GM06990 (cell line): ENCODE measurements at regions not wholly inside any gene's neighbourhood (a gene's known extent, or its start where the extent isn't known, plus 50 kb on each side); places are given as distances from the start of the nearest gene placed in this dataset.

Source experiments
- DNase-seq: peaks from one replicate; pipeline ENCODE4 v3.0.0-alpha.2; 2011; ENCODE audit not compliant: insufficient read length; ENCODE audit errors: extremely low read depth
- H3K27me3 ChIP-seq: replicated peaks from 2 replicates; pipeline ENCODE4 v1.6.0; 2011; ENCODE audit warnings: low read length; ENCODE audit not compliant: control insufficient read depth, insufficient read depth
- H3K36me3 ChIP-seq: 2 replicates; pipeline ENCODE4 v1.5.1; 2011; ENCODE audit warnings: low read length; ENCODE audit not compliant: control insufficient read depth, insufficient read depth
- H3K4me3 ChIP-seq: replicated peaks from 2 replicates; pipeline ENCODE4 v1.5.1; 2011; ENCODE audit warnings: low read depth, mild to moderate bottlenecking, control low read depth, low read length
- TF ChIP-seq, protein P1 (sequence below): IDR thresholded peaks from 2 replicates; pipeline ENCODE4 v1.5.1; 2011; ENCODE audit warnings: low read length, control low read depth, mild to moderate bottlenecking, inconsistent platforms; ENCODE audit not compliant: insufficient read depth, poor library complexity, severe bottlenecking

DNA sequence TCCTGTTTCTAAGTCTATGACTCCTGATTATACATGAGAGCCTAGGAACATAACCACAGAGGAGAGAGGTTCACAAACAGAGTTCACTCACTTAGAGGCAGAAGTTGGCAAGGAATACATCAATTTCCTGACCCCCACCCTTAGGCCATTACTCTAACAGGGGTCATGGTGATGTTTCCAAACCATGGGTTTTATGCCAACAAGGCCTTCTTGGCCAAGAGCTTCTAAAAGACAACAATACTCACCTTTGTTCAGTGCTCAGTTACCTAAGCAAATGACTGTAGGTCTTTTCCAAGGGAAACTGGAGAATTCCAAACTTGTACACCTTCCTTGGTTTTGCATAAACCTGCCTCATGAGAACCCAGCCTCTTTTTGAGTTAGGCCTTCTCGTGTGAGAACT is 52.6 kb downstream of the ERICH4 start:
- TF ChIP-seq, protein P1, sequence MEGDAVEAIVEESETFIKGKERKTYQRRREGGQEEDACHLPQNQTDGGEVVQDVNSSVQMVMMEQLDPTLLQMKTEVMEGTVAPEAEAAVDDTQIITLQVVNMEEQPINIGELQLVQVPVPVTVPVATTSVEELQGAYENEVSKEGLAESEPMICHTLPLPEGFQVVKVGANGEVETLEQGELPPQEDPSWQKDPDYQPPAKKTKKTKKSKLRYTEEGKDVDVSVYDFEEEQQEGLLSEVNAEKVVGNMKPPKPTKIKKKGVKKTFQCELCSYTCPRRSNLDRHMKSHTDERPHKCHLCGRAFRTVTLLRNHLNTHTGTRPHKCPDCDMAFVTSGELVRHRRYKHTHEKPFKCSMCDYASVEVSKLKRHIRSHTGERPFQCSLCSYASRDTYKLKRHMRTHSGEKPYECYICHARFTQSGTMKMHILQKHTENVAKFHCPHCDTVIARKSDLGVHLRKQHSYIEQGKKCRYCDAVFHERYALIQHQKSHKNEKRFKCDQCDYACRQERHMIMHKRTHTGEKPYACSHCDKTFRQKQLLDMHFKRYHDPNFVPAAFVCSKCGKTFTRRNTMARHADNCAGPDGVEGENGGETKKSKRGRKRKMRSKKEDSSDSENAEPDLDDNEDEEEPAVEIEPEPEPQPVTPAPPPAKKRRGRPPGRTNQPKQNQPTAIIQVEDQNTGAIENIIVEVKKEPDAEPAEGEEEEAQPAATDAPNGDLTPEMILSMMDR, result no peak
- no peaks in the 10 kb centered on the region for H3K27me3 ChIP-seq
- no peak overlapping the region for H3K4me3 ChIP-seq
- no peak for DNase-seq
- H3K36me3 ChIP-seq, result no peaks in the 10 kb centered on the region

DNA sequence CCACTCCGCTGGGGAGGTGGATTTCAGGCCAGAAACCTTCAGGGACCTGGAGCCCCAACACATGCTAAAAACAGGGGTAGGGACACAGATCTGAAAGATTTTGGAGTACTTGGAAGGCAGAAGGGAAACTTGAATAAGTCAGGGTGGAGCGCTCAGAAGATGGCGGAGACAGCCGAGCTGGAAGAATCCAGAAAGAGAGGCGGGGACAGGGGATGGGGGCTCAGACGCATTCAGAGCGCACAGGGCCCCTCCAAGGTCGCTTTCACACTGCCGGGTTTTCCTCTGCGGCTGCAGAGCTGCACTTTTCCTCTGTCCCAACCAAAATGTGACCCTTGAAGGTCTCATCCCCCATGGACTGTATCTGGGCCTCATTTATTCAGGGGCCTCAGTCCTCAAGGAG is 56.9 kb downstream of the ERICH4 start:
- Histone ChIP-seq H3K27me3 (no peaks in the 10 kb centered on the region), H3K4me3 (no peak overlapping the region), H3K36me3 (no peaks in the 10 kb centered on the region)
- TF ChIP-seq, protein P1, result no peak
- DNase-seq, result no peak

DNA sequence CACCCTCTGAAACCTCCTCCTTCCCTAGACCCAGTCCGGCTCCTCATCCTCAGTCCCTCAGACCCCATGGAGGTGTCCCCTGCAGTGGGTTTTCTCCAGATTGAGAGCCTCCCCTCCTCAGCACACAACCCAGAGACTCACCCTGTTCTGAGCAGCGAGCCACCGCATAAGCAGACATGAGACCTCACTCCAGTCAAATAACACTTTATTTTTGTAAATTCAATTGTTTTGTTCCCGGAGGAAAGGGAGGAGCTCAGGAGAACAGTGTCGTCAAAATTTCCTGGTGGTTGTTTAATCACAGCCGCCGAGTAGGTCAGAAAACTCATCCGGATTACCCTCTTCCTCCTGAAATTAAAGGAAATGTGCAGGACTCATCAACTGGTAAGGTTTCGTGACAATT is 57.5 kb downstream of the ERICH4 start:
- no peak for DNase-seq
- TF ChIP-seq, protein P1, result no peak
- Histone ChIP-seq H3K27me3 (no peaks in the 10 kb centered on the region), H3K36me3 (no peaks in the 10 kb centered on the region), H3K4me3 (no peak overlapping the region)

DNA sequence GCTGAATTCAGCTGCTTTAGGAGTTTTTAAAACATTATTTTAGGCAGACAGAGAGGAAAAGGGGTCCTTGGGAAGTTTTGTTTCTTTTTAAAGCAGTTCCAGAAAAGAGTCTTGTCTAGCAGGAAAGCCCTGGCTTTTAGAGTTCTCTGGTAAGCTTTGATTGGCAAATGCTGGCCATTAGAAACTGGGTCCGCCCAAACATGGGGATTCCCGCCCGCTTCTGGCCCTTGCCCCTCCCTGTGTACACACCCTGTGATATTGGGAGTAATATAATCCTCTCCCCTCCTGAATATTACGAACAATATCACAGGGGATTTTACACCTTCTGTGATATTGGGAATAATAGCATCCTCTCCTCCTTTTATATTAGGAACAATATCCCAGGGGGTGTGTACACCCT is 58.9 kb downstream of the ERICH4 start:
- H3K36me3 ChIP-seq, result no peaks in the 10 kb centered on the region
- no peak for DNase-seq
- TF ChIP-seq, protein P1, result no peak
- no peaks in the 10 kb centered on the region for H3K27me3 ChIP-seq
- H3K4me3 ChIP-seq, result no peak overlapping the region

DNA sequence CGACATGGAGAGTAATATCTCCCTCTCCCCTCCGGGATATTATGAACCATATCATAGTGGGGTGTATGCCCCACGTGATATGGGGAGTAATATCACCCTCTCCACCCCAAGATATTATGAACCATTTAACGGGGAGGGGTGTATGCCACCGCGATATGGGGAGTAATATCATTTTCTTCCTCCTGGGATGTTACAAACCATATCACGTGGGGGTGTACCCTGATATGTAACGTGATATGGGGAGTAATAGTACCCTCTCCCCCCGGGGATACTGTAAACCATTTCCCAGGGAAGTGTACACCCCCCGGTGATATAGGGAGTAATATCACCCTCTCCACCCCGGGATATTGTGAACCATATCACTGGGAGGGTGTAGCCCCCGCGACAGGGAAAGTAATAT is 62.1 kb downstream of the ERICH4 start:
- TF ChIP-seq, protein P1, result no peak
- DNase-seq, result no peak
- H3K36me3 ChIP-seq, result no peaks in the 10 kb centered on the region
- H3K27me3 ChIP-seq, result no peaks in the 10 kb centered on the region
- H3K4me3 ChIP-seq, result no peak overlapping the region

DNA sequence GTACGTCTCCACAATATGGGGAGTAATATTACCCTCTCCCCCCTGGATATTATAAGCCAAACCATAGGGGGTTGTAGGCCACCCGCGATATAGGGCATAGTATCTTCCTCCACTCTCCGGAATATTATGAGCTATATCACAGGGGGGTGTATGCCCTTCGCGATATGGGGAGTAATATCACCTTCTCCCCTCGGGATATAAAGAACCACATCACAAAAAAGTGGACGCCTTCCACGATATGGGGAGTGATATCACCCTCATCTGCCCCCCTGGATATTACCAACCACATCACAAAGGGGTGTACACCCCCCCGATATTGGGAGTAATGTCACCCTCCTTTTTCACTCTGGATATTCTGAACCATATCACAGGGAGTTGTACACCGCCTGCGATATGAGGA is 65.5 kb upstream of the CEACAM21 start:
- H3K4me3 ChIP-seq, result no peak overlapping the region
- H3K36me3 ChIP-seq, result no peaks in the 10 kb centered on the region
- H3K27me3 ChIP-seq, result no peaks in the 10 kb centered on the region
- DNase-seq, result no peak
- TF ChIP-seq, protein P1, result no peak
